Parathyroid adenoma (tissue), 2 donors: ENCODE measurements at regions not wholly inside any gene's neighbourhood (a gene's known extent, or its start where the extent isn't known, plus 50 kb on each side); places are given as distances from the start of the nearest gene placed in this dataset.

Experiments
- H2AFZ ChIP-seq: fragments of 300-600 bp; sonication (generic); one replicate; pipeline ENCODE4 v1.7.0; 2017; ENCODE audit warnings: antibody characterized with exemption, mild to moderate bottlenecking
- H3K27ac ChIP-seq: fragments of 300-600 bp; sonication (generic); one replicate; pipeline ENCODE4 v1.7.0; 2017
- H3K27me3 ChIP-seq: fragments of 300-600 bp; sonication (generic); one replicate; pipeline ENCODE4 v1.7.0; 2017; ENCODE audit warnings: low read length; ENCODE audit not compliant: control insufficient read depth, insufficient read depth
- H3K36me3 ChIP-seq: fragments of 300-600 bp; sonication (generic); one replicate; pipeline ENCODE4 v1.7.0; 2017; ENCODE audit warnings: low read length; ENCODE audit not compliant: control insufficient read depth, insufficient read depth
- H3K4me1 ChIP-seq: fragments of 300-600 bp; sonication (generic); one replicate; pipeline ENCODE4 v1.7.0; 2017; ENCODE audit warnings: control low read depth
- H3K4me2 ChIP-seq: fragments of 300-600 bp; sonication (generic); one replicate; pipeline ENCODE4 v1.7.0; 2017; ENCODE audit warnings: low read length
- H3K4me3 ChIP-seq: fragments of 300-600 bp; sonication (generic); one replicate; pipeline ENCODE4 v1.7.0; 2017; ENCODE audit warnings: low read depth, low read length
- H3K79me2 ChIP-seq: fragments of 300-600 bp; sonication (generic); one replicate; pipeline ENCODE4 v1.7.0; 2017; ENCODE audit warnings: control low read depth
- H3K9ac ChIP-seq: fragments of 300-600 bp; sonication (generic); one replicate; pipeline ENCODE4 v1.7.0; 2017; ENCODE audit warnings: mild to moderate bottlenecking
- H3K9me3 ChIP-seq: fragments of 300-600 bp; sonication (generic); one replicate; pipeline ENCODE4 v1.7.0; 2017; ENCODE audit warnings: low read length; ENCODE audit not compliant: control insufficient read depth
- TF ChIP-seq, protein P1 (sequence below): fragments of 300-600 bp; sonication (generic); IDR thresholded peaks from one replicate; pipeline ENCODE4 v1.7.0; 2017; ENCODE audit warnings: antibody characterized with exemption, mild to moderate bottlenecking
- donor health status: primary hyperparathyroidism.

DNA sequence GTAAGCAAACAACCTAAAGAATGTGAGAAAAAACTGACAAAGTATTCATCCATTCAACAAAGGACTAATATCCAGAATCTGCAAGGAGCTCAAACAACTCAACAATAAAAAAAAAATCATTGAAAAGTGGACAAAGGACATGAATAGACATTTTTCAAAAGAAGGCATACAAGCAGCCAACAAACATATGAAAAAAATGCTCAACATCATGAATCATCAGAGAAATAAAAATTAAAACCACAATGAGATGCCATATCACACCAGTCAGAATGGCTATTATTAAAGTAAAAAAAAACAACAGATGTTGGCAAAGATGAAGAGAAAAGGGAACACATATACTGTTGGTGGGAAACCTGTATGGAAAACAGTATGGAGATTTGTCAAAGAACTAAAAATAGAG is 120.7 kb upstream of the ADGRL3 start:
- Histone ChIP-seq H3K4me3 (no peak overlapping the region), H3K36me3 (no peaks in the 10 kb centered on the region), H3K4me2 (no peak overlapping the region), H3K79me2 (no peaks in the 10 kb centered on the region), H3K4me1 (no peaks in the 10 kb centered on the region), H3K9me3 (no peaks in the 10 kb centered on the region), H2AFZ (no peak overlapping the region), H3K9ac (no peak overlapping the region), H3K27ac (no peak overlapping the region), H3K27me3 (no peaks in the 10 kb centered on the region)
- TF ChIP-seq, protein P1, sequence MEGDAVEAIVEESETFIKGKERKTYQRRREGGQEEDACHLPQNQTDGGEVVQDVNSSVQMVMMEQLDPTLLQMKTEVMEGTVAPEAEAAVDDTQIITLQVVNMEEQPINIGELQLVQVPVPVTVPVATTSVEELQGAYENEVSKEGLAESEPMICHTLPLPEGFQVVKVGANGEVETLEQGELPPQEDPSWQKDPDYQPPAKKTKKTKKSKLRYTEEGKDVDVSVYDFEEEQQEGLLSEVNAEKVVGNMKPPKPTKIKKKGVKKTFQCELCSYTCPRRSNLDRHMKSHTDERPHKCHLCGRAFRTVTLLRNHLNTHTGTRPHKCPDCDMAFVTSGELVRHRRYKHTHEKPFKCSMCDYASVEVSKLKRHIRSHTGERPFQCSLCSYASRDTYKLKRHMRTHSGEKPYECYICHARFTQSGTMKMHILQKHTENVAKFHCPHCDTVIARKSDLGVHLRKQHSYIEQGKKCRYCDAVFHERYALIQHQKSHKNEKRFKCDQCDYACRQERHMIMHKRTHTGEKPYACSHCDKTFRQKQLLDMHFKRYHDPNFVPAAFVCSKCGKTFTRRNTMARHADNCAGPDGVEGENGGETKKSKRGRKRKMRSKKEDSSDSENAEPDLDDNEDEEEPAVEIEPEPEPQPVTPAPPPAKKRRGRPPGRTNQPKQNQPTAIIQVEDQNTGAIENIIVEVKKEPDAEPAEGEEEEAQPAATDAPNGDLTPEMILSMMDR: no peak

DNA sequence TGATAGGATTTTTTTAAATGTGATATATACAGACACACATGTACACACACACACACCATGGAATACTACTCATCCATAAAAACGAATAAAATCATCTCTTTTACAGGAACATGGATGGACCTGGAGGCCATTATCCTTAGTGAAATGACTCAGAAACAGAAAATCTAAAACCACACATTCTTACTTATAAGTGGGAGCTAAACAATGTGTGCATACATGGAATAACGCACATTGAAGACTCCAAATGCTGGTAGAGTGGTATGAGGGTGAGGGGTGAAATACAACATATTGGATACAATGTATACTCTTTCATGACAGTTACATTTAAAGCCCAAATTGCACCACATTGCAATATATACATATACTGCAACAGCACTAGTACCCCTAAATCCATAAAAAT is 120.2 kb upstream of the ADGRL3 start:
- TF ChIP-seq, protein P1: no peak
- H3K4me1 ChIP-seq: no peaks in the 10 kb centered on the region
- H3K9ac ChIP-seq: no peak overlapping the region
- no peak overlapping the region for H2AFZ ChIP-seq
- no peak overlapping the region for H3K27ac ChIP-seq
- no peak overlapping the region for H3K4me2 ChIP-seq
- no peaks in the 10 kb centered on the region for H3K27me3 ChIP-seq
- H3K36me3 ChIP-seq: no peaks in the 10 kb centered on the region
- no peak overlapping the region for H3K4me3 ChIP-seq
- no peaks in the 10 kb centered on the region for H3K79me2 ChIP-seq
- H3K9me3 ChIP-seq: no peaks in the 10 kb centered on the region

GRCh38 chr4:61085534-61085933 is 114.6 kb upstream of the ADGRL3 start:
- Histone ChIP-seq H3K27me3 (no peaks in the 10 kb centered on the region), H3K4me3 (no peak overlapping the region), H3K9me3 (no peaks in the 10 kb centered on the region), H3K27ac (no peak overlapping the region), H2AFZ (no peak overlapping the region), H3K4me1 (no peaks in the 10 kb centered on the region), H3K79me2 (no peaks in the 10 kb centered on the region), H3K9ac (no peak overlapping the region), H3K4me2 (no peak overlapping the region), H3K36me3 (no peaks in the 10 kb centered on the region)
- TF ChIP-seq, protein P1: no peak

DNA sequence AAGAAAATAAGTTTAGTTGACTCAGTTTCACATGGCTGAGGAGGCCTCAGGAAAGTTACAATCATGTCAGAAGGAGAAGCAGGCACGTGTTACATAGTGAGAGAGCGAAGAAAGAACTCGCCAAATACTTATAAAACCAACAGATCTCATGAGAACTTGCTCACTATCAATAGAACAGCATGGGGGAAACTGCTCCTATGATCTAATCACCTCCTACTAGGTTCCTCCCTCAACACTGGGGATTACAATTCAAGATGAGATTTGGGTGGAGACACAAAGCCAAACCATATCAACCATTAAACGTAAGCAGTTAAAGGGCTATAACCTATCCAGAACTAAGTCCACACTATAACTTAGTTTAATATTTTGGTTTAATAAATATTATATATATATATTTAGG is 113.8 kb upstream of the ADGRL3 start:
- TF ChIP-seq, protein P1: no peak
- H3K79me2 ChIP-seq: no peaks in the 10 kb centered on the region
- no peaks in the 10 kb centered on the region for H3K9me3 ChIP-seq
- no peak overlapping the region for H3K4me2 ChIP-seq
- H3K4me1 ChIP-seq: no peaks in the 10 kb centered on the region
- no peaks in the 10 kb centered on the region for H3K36me3 ChIP-seq
- no peak overlapping the region for H3K9ac ChIP-seq
- no peaks in the 10 kb centered on the region for H3K27me3 ChIP-seq
- H3K27ac ChIP-seq: no peak overlapping the region
- H2AFZ ChIP-seq: no peak overlapping the region
- no peak overlapping the region for H3K4me3 ChIP-seq

GRCh38 chr4:61086979-61087378 is 113.1 kb upstream of the ADGRL3 start:
- H3K4me3 ChIP-seq: no peak overlapping the region
- H3K27ac ChIP-seq: no peak overlapping the region
- H3K4me1 ChIP-seq: no peaks in the 10 kb centered on the region
- no peak overlapping the region for H2AFZ ChIP-seq
- H3K79me2 ChIP-seq: no peaks in the 10 kb centered on the region
- no peaks in the 10 kb centered on the region for H3K27me3 ChIP-seq
- no peak overlapping the region for H3K4me2 ChIP-seq
- H3K9me3 ChIP-seq: no peaks in the 10 kb centered on the region
- no peaks in the 10 kb centered on the region for H3K36me3 ChIP-seq
- TF ChIP-seq, protein P1: no peak
- H3K9ac ChIP-seq: no peak overlapping the region
